Heart right ventricle (tissue), 16 donors: ENCODE measurements at regions not wholly inside any gene's neighbourhood (a gene's known extent, or its start where the extent isn't known, plus 50 kb on each side); places are given as distances from the start of the nearest gene placed in this dataset.
A peak's percentile ranks its signal among the peaks of the same experiment; 100 is the strongest.

ENCODE experiments used
- ATAC-seq, 8 donors: fragments of 200-7000 bp; cut with Tn5 transposase; one replicate each; pipeline ENCODE4 v1.9.1; 2020; ENCODE audit warnings: mild to moderate bottlenecking in 8 of 8, moderate library complexity in 8 of 8, moderate number of reproducible peaks in 1 of 8
- DNase-seq, 2 donors: peaks; one replicate each; pipeline ENCODE4 v3.0.0-alpha.2; 2020
- H3K27ac ChIP-seq, 10 donors: fragments of 200-600 bp; sonication (generic) in 2 of 10; one replicate each; pipeline versions ENCODE4 v1.5.0 to v1.8.0; 2020 to 2022; ENCODE audit warnings: mild to moderate bottlenecking in 3 of 10
- H3K27me3 ChIP-seq, 7 donors: fragments of 200-600 bp; one replicate each; pipeline ENCODE4 v1.8.0; 2021 to 2022; ENCODE audit warnings: mild to moderate bottlenecking in 2 of 7
- H3K36me3 ChIP-seq, 9 donors: fragments of 200-600 bp; sonication (generic) in 1 of 9; one replicate each; pipeline versions ENCODE4 v1.5.0 to v1.8.0; 2020 to 2022; ENCODE audit warnings: mild to moderate bottlenecking in 2 of 9
- H3K4me1 ChIP-seq, 9 donors: fragments of 200-600 bp; sonication (generic) in 1 of 9; one replicate each; pipeline versions ENCODE4 v1.5.0 to v1.8.0; 2020 to 2022; ENCODE audit warnings: mild to moderate bottlenecking in 4 of 9
- H3K4me3 ChIP-seq, 10 donors: fragments of 200-600 bp; sonication (generic) in 2 of 10; one replicate each; pipeline versions ENCODE4 v1.5.0 to v1.8.0; 2020 to 2022; ENCODE audit warnings: mild to moderate bottlenecking in 7 of 10, moderate library complexity in 2 of 10
- H3K9me3 ChIP-seq, 11 donors: fragments of 200-600 bp in 10 of 11; sonication (generic) in 2 of 11; one replicate each; pipeline versions ENCODE4 v1.5.0 to v1.8.0; 2013 to 2022; ENCODE audit warnings: mild to moderate bottlenecking in 2 of 11, control low read depth in 1 of 11, moderate library complexity in 1 of 11
- WGBS, 2 donors: extraction: QIAGEN DNeasy Blood & Tissue Kit; methylation state at CpG; one replicate each; pipeline ENCODE4 v1.1.7; 2013; ENCODE audit warnings: inconsistent platforms in 1 of 2; 5-methylcytosine and 5-hydroxymethylcytosine counted together
- intact Hi-C, 10 donors: fragments of 100-400 bp; cut with DNase I; formaldehyde crosslinking; loops; one replicate each; pipeline versions ENCODE4 v1.11.1 to v1.14.2; 2022
- TF ChIP-seq, protein P1 (sequence below), 9 donors: fragments of 200-600 bp; sonication (generic) in 2 of 9; IDR thresholded peaks; one replicate each; pipeline versions ENCODE4 v1.5.0 to v1.8.0; 2021 to 2022; ENCODE audit warnings: antibody characterized with exemption in 9 of 9, mild to moderate bottlenecking in 5 of 9, moderate library complexity in 1 of 9
- donor health status: Arrhythmogenic right ventricular cardiomyopathy.
- donor health status: ischemic (EF 13 %, LVEDD 7.1; RV severe dilation, severe dysfunction).
- donor health status: healthy with polysubstance abuse.
- donor health status: DM: no; HTN: yes; CAD: no.
- donor health status: DM: no; HTN: no; CAD: no.
- donor health status: ischemic (EF 25% LVEDD 6.9; RV normal size, moderate dysfunction).
- donor health status: ischemic (EF 25% LVEDD 5.7; RV mildly dilated, moderate dysfunction).
- donor health status: healthy.
- donor health status: DM: yes; HTN: yes; CAD: no.
- donor health status: Ischemic cardiomyopathy.
- donor health status: ischemic (EF 35%, LVEDD 5.7; RV mildly dilated, moderate dysfunction).
- donor health status: nonischemic (EF 11% LVEDD 7.7; RV severe dilation, severe dysfunction).
- donor health status: DM: yes; HTN: yes; CAD: no.
- donor health status: PGD.
- donor health status: ischemic (EF 29% LVEDD 5.4; RV normal size, mild dysfunction).
- donor health status: nonischemic (EF 23%, LVEDD 6.1; RV moderate dilation, normal function).

DNA sequence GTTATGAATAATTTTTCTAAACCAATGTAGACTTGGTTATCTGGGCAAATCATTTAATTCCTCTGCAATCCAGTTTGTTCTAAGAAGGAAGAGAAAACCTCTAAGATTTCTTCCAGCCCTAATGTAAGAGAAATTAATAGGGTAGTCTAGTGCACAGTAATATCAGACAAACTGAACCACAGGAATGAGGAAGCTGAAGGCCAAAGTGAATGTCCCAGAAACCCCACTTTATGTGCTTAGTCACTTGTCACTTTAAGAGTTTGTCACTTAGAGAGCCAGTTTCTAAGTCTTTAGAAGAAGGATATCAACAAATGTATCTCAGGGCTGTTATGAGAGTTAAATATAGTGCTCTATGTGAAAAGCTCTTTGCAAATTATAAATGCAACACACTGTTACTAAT, 750.6 kb downstream of the DIAPH3 start:
- ATAC-seq (no peak), DNase-seq (no peak)
- Histone ChIP-seq H3K27me3 (no peaks in the 10 kb centered on the region), H3K27ac (no peak overlapping the region), H3K9me3 (no peaks in the 10 kb centered on the region), H3K4me1 (peaks cover 6 to 21% (median 9%) of the 10 kb centered on the region in 9 donors), H3K36me3 (no peaks in the 10 kb centered on the region), H3K4me3 (no peak overlapping the region)
- intact Hi-C loops, result no loop called here
- TF ChIP-seq, protein P1, sequence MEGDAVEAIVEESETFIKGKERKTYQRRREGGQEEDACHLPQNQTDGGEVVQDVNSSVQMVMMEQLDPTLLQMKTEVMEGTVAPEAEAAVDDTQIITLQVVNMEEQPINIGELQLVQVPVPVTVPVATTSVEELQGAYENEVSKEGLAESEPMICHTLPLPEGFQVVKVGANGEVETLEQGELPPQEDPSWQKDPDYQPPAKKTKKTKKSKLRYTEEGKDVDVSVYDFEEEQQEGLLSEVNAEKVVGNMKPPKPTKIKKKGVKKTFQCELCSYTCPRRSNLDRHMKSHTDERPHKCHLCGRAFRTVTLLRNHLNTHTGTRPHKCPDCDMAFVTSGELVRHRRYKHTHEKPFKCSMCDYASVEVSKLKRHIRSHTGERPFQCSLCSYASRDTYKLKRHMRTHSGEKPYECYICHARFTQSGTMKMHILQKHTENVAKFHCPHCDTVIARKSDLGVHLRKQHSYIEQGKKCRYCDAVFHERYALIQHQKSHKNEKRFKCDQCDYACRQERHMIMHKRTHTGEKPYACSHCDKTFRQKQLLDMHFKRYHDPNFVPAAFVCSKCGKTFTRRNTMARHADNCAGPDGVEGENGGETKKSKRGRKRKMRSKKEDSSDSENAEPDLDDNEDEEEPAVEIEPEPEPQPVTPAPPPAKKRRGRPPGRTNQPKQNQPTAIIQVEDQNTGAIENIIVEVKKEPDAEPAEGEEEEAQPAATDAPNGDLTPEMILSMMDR (IDR thresholded peaks at IDR 0.05), result no peak

DNA sequence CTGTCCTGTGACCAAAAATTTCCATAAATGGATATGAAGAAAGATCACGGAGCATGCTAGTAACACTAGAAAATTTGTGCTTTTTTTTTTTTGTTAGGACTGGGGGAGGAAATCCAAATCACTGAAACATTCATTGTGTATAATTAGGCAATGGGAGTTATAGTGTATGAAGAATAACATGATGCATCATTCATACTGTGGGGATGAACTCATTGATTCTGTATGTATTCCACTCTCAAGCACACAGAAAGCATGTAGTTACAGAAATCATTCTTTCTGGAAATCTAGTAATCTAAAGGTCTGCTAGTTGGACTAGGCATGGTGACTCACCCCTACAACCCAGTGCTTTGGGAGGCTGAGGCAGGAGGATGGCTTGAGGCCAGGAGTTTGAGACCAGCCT, 749.7 kb downstream of the DIAPH3 start:
- Histone ChIP-seq H3K27me3 (no peaks in the 10 kb centered on the region), H3K27ac (no peak overlapping the region), H3K9me3 (no peaks in the 10 kb centered on the region), H3K4me3 (no peak overlapping the region), H3K36me3 (no peaks in the 10 kb centered on the region), H3K4me1 (peaks cover 5 to 19% (median 7%) of the 10 kb centered on the region in 9 donors)
- ATAC-seq (no peak), DNase-seq (no peak)
- WGBS, 2 donors, result 81 to 82% methylated on average over 1 of the region's 1 CpG
- TF ChIP-seq, protein P1 (IDR thresholded peaks at IDR 0.05), result no peak
- intact Hi-C loops, result no loop called here

DNA sequence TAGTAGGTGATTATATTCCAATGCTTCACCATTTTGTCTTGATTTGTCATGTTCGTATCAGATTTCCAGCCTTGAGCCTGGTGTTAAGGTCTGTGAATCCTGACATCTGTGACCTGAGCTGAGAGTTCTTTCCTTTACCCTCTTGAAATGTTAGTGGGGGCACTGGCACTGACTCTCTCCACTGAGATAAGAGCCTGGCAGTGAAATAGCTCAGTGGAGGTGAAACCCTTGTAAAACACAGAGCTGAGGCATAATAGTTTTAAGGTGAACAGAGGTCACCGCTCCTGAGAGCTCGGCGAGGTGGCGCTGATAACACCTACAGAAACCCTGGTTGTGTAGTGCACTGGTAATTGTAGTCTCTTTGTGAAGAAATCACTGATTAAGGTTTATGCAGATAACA, 748.2 kb downstream of the DIAPH3 start:
- Histone ChIP-seq H3K9me3 (no peaks in the 10 kb centered on the region), H3K4me1 (peaks cover 0 to 11% (median 0%) of the 10 kb centered on the region in 9 donors), H3K27me3 (no peaks in the 10 kb centered on the region), H3K4me3 (no peak overlapping the region), H3K36me3 (no peaks in the 10 kb centered on the region), H3K27ac (no peak overlapping the region)
- ATAC-seq, result peak in 2 of 8 donors; percentile 53 to 71
- WGBS, 2 donors, result 51 to 56% methylated on average over 5 of the region's 5 CpGs
- TF ChIP-seq, protein P1 (IDR thresholded peaks at IDR 0.05), result no peak
- intact Hi-C loops, result no loop called here
- DNase-seq, result no peak

DNA sequence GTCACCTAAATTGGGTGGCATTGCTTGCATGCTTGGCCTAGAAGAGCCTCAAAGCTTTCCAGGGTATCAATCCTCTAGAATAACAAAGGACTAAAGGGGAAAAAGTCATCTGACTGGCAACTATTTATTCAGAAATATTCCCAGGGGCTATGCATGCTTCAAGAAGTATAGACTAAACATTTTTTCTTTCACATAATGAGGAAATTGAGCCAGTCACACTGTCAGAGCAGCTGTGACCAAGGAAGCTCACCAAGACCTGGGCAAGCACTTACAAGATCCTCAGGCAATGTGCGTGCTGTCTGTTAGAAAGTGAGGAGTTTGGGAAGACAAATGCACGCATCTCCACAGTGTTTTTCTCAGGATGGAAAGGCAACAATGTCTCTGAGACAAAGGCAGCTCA, 747.2 kb downstream of the DIAPH3 start:
- Histone ChIP-seq H3K36me3 (no peaks in the 10 kb centered on the region), H3K4me1 (peaks cover 0 to 11% (median 0%) of the 10 kb centered on the region in 9 donors), H3K9me3 (no peaks in the 10 kb centered on the region), H3K4me3 (no peak overlapping the region), H3K27ac (no peak overlapping the region), H3K27me3 (no peaks in the 10 kb centered on the region)
- intact Hi-C loops, result no loop called here
- no peak for ATAC-seq
- no peak for DNase-seq
- TF ChIP-seq, protein P1 (IDR thresholded peaks at IDR 0.05), result no peak
- 96% methylated on average over 2 of the region's 2 CpGs for whole genome bisulfite sequencing, 2 donors
